Left renal pelvis (tissue), 4 donors: ENCODE measurements at regions not wholly inside any gene's neighbourhood (a gene's known extent, or its start where the extent isn't known, plus 50 kb on each side); places are given as distances from the start of the nearest gene placed in this dataset.
"Not testable (repeated sequence)": the region's sequence is repeated elsewhere in the genome, so short reads cannot be mapped to it uniquely, and the experiment has no call there.

ENCODE experiments used
- DNase-seq, 4 donors: peaks; one replicate each; pipeline ENCODE4 v3.0.0-alpha.2; 2013; ENCODE audit warnings: low read depth in 4 of 4, low spot score in 3 of 4

- DNase-seq = no peak
Measured at GRCh38 chr2:75328156-75328555, 128.8 kb upstream of the TACR1 start.

- DNase-seq = no peak
Measured at GRCh38 chr2:75327334-75327733, 128.0 kb upstream of the TACR1 start.

- no peak for DNase-seq
Measured at GRCh38 chr2:75326645-75327044, 127.3 kb upstream of the TACR1 start.

GRCh38 chr2:75325594-75325993, 126.3 kb upstream of the TACR1 start:
- no peak for DNase-seq

GRCh38 chr2:75324861-75325284, 125.6 kb upstream of the TACR1 start:
- no peak for DNase-seq

GRCh38 chr2:75324141-75324540, 124.8 kb upstream of the TACR1 start:
- no peak for DNase-seq

- DNase-seq = no peak
Measured at GRCh38 chr2:75321599-75321922, 122.2 kb upstream of the TACR1 start.

GRCh38 chr2:75320898-75321598, 121.7 kb upstream of the TACR1 start:
- no peak for DNase-seq

GRCh38 chr2:75319951-75320350, 120.6 kb upstream of the TACR1 start:
- no peak for DNase-seq

GRCh38 chr2:75317802-75318201, 118.5 kb upstream of the TACR1 start:
- no peak for DNase-seq

- no peak for DNase-seq
Measured at GRCh38 chr2:75317316-75317715, 118.0 kb upstream of the TACR1 start.

- DNase-seq = no peak
Measured at GRCh38 chr2:75315436-75315835, 116.1 kb upstream of the TACR1 start.

- DNase-seq = no peak
Measured at GRCh38 chr2:75311993-75312392, 112.7 kb upstream of the TACR1 start.

- DNase-seq = no peak
Measured at GRCh38 chr2:75311521-75311920, 112.2 kb upstream of the TACR1 start.

- no peak for DNase-seq
Measured at GRCh38 chr2:75310876-75311275, 111.6 kb upstream of the TACR1 start.

- no peak for DNase-seq
Measured at GRCh38 chr2:75309596-75310463, 110.5 kb upstream of the TACR1 start.

- no peak for DNase-seq
Measured at GRCh38 chr2:75303227-75303626, 103.9 kb upstream of the TACR1 start.

- no peak for DNase-seq
Measured at GRCh38 chr2:75294362-75294761, 95.0 kb upstream of the TACR1 start.

GRCh38 chr2:75292826-75293225, 93.5 kb upstream of the TACR1 start:
- no peak for DNase-seq

- no peak for DNase-seq
Measured at GRCh38 chr2:75290600-75291150, 91.4 kb upstream of the TACR1 start.

- DNase-seq = no peak
Measured at GRCh38 chr2:75289771-75290170, 90.5 kb upstream of the TACR1 start.

GRCh38 chr2:75289178-75289577, 89.9 kb upstream of the TACR1 start:
- DNase-seq = not testable (repeated sequence)
